Frontal cortex (tissue), 3 donors: ENCODE measurements at regions not wholly inside any gene's neighbourhood (a gene's known extent, or its start where the extent isn't known, plus 50 kb on each side); places are given as distances from the start of the nearest gene placed in this dataset.
"Not testable (repeated sequence)": the region's sequence is repeated elsewhere in the genome, so short reads cannot be mapped to it uniquely, and the experiment has no call there.

Experiments used
- DNase-seq, 2 donors: peaks; one replicate each; pipeline ENCODE4 v3.0.0; 2012; ENCODE audit warnings: low spot score in 2 of 2
- FAIRE-seq: peaks from 2 replicates; lab custom pipeline; 2012; peaks lifted over from hg19 to GRCh38; lab: Jason Lieb, UNC
- donor health status: control.
- donor health status: control.
- donor health status: control.

- not testable (repeated sequence) for FAIRE-seq, DNase-seq
These were observed 52.4 kb upstream of the EHHADH start for GRCh38 chr3:185306286-185306685.

- no peak for FAIRE-seq
- no peak for DNase-seq
These were observed 53.0 kb upstream of the EHHADH start for GRCh38 chr3:185306847-185307246.

GRCh38 chr3:185308126-185308754 is 54.4 kb upstream of the EHHADH start:
- FAIRE-seq, result no peak
- peak in 1 of 2 donors; percentile 8 for DNase-seq

- FAIRE-seq (no peak), DNase-seq (no peak)
These were observed 53.6 kb upstream of the MAP3K13 start for GRCh38 chr3:185309302-185309701.

GRCh38 chr3:185309795-185310194 is 53.1 kb upstream of the MAP3K13 start:
- no peak for DNase-seq
- no peak for FAIRE-seq

- DNase-seq (no peak), FAIRE-seq (no peak)
These were observed 50.9 kb upstream of the MAP3K13 start for GRCh38 chr3:185311991-185312390.
